ENCODE measurements at regions not wholly inside any gene's neighbourhood (a gene's known extent, or its start where the extent isn't known, plus 50 kb on each side); places are given as distances from the start of the nearest gene placed in this dataset.

- TF ChIP-seq, protein P1, sequence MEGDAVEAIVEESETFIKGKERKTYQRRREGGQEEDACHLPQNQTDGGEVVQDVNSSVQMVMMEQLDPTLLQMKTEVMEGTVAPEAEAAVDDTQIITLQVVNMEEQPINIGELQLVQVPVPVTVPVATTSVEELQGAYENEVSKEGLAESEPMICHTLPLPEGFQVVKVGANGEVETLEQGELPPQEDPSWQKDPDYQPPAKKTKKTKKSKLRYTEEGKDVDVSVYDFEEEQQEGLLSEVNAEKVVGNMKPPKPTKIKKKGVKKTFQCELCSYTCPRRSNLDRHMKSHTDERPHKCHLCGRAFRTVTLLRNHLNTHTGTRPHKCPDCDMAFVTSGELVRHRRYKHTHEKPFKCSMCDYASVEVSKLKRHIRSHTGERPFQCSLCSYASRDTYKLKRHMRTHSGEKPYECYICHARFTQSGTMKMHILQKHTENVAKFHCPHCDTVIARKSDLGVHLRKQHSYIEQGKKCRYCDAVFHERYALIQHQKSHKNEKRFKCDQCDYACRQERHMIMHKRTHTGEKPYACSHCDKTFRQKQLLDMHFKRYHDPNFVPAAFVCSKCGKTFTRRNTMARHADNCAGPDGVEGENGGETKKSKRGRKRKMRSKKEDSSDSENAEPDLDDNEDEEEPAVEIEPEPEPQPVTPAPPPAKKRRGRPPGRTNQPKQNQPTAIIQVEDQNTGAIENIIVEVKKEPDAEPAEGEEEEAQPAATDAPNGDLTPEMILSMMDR (conservative IDR thresholded peaks at IDR 0.05): no peak
- TF ChIP-seq EZH2 (IDR thresholded peaks at IDR 0.05; ENCODE audit: low read depth): no peak
Observed at GRCh38 chr2:208937521-208937920, 486.3 kb upstream of the MAP2 start.
